ENCODE measurements at regions not wholly inside any gene's neighbourhood (a gene's known extent, or its start where the extent isn't known, plus 50 kb on each side); places are given as distances from the start of the nearest gene placed in this dataset.

- POLR2A ChIA-PET, result no interaction called here
- CTCF ChIA-PET, result no interaction called here
- ATAC-seq, result no peak
Measured at GRCh38 chr2:6499691-6500090, 366.0 kb downstream of the CMPK2 start.

More at GRCh38 chr2:6499691-6500090, 366.0 kb downstream of the CMPK2 start:
- peaks cover 64% of the 10 kb centered on the region for H3K36me3 Mint-ChIP-seq
- H3K4me1 Mint-ChIP-seq, result no peaks in the 10 kb centered on the region
- H3K27me3 Mint-ChIP-seq (ENCODE audit: low read depth), result peaks cover 6% of the 10 kb centered on the region
- TF ChIP-seq E2F1 (CRISPR knock-in tag; IDR thresholded peaks at IDR 0.05) (no peak), CBFB (CRISPR knock-in tag; IDR thresholded peaks at IDR 0.05; ENCODE audit: low read depth) (no peak), PREB (CRISPR knock-in tag; IDR thresholded peaks at IDR 0.05; ENCODE audit: borderline replicate concordance) (no peak), SMAD4 (CRISPR knock-in tag; IDR thresholded peaks at IDR 0.05) (no peak), TCF7 (CRISPR knock-in tag; IDR thresholded peaks at IDR 0.05; ENCODE audit: low read depth) (no peak), NR1H2 (CRISPR knock-in tag; IDR thresholded peaks at IDR 0.05) (no peak), ATF1 (CRISPR knock-in tag; IDR thresholded peaks at IDR 0.05) (no peak), GABPB1 (CRISPR knock-in tag; IDR thresholded peaks at IDR 0.05) (no peak), CREB1 (CRISPR knock-in tag; IDR thresholded peaks at IDR 0.05) (no peak), ZNF532 (CRISPR knock-in tag; IDR thresholded peaks at IDR 0.05; ENCODE audit: borderline replicate concordance) (no peak), AR (CRISPR knock-in tag; IDR thresholded peaks at IDR 0.05) (no peak)
- DNase-seq (ENCODE audit: low spot score), result no peak
- peaks cover 62% of the 10 kb centered on the region for H3K9me3 Mint-ChIP-seq
- H3K4me3 Mint-ChIP-seq, result no peak overlapping the region
- no peak overlapping the region for H3K27ac Mint-ChIP-seq

All from WTC11 (cell line).